K562 (cell line): ENCODE measurements at regions not wholly inside any gene's neighbourhood (a gene's known extent, or its start where the extent isn't known, plus 50 kb on each side); places are given as distances from the start of the nearest gene placed in this dataset.

ENCODE experiments used
- ATAC-seq: fragments of 200-7000 bp; cut with Tn5 transposase; 3 replicates; pipeline ENCODE4 v1.9.1; 2020; ENCODE audit warnings: moderate library complexity
- BruUV-seq: library from RNA; stranded (reverse); fragments of 400-500 nt; replicated peaks from 2 replicates; lab custom pipeline; 2021; lab: Mats Ljungman, UMichigan
- CTCF ChIA-PET: fragments of 300-600 bp; formaldehyde crosslinking; extraction: SDS; loops from one replicate; lab custom pipeline; 2021; ENCODE audit warnings: low intra/inter-chr PET ratio; lab: Yijun Ruan, JAX
- POLR2A ChIA-PET: fragments of 300-600, 350-650 bp; sonication (Branson Sonifier 250); formaldehyde crosslinking; extraction: SDS; loops from one replicate; lab custom pipeline; 2021; ENCODE audit warnings: antibody characterized with exemption, inconsistent platforms; lab: Yijun Ruan, JAX
- DNase-seq, 4 experiments: peaks; one replicate each; pipeline versions ENCODE4 v3.0.0 to v3.0.0-alpha.2; 2011 to 2018; ENCODE audit warnings: low spot score in 3 of 4, mixed read lengths in 3 of 4; ENCODE audit errors: extremely low read depth in 1 of 4
- FAIRE-seq: peaks from 2 replicates; lab custom pipeline; 2011; peaks lifted over from hg19 to GRCh38; lab: Jason Lieb, UNC
- H2AFZ ChIP-seq: 2 replicates; pipeline ENCODE4 v1.6.0; 2011; ENCODE audit warnings: low read depth, low read length, control low read depth, inconsistent platforms
- H3K27ac ChIP-seq: fragments of 200-600 bp; 3 replicates; pipeline ENCODE4 v1.8.0; 2011; ENCODE audit warnings: low read depth, mild to moderate bottlenecking, control low read depth, inconsistent platforms, low read length, moderate library complexity, mixed read lengths; ENCODE audit errors: extremely low read depth
- H3K27me3 ChIP-seq, 2 experiments: fragments of 300-600 bp in 1 of 2; 2 replicates in 1 of 2; 3 replicates in 1 of 2; pipeline versions ENCODE4 v1.6.0 to v1.8.0; 2011; ENCODE audit warnings: inconsistent platforms in 2 of 2, low read length in 2 of 2, mild to moderate bottlenecking in 1 of 2, mixed read lengths in 1 of 2, moderate library complexity in 1 of 2; ENCODE audit not compliant: control insufficient read depth in 2 of 2, insufficient read depth in 2 of 2
- H3K36me3 ChIP-seq: fragments of 300-600 bp; 3 replicates; pipeline ENCODE4 v1.8.0; 2011; ENCODE audit warnings: mild to moderate bottlenecking, low read length, inconsistent platforms; ENCODE audit not compliant: control insufficient read depth, insufficient read depth
- H3K4me1 ChIP-seq, 2 experiments: fragments of 200-600 bp in 1 of 2; replicated peaks in 1 of 2; 2 replicates in 1 of 2; 3 replicates in 1 of 2; pipeline versions ENCODE4 v1.5.1 to v1.8.0; 2011; ENCODE audit warnings: inconsistent platforms in 2 of 2, low read length in 2 of 2, mild to moderate bottlenecking in 1 of 2, mixed read lengths in 1 of 2, moderate library complexity in 1 of 2; ENCODE audit not compliant: control insufficient read depth in 2 of 2, insufficient read depth in 2 of 2
- H3K4me2 ChIP-seq: 2 replicates; pipeline ENCODE4 v1.6.1; 2011; ENCODE audit warnings: low read length, control low read depth, inconsistent platforms, mixed read lengths; ENCODE audit not compliant: insufficient read depth
- H3K4me3 ChIP-seq: fragments of 200-600 bp; sonication (generic), shearing (Covaris generic); 2 replicates; pipeline ENCODE4 v1.5.1; 2016; ENCODE audit warnings: control low read depth, inconsistent platforms
- H3K79me2 ChIP-seq: fragments of 200-600 bp; 3 replicates; pipeline ENCODE4 v1.8.0; 2011; ENCODE audit warnings: low read length, inconsistent platforms; ENCODE audit not compliant: control insufficient read depth, insufficient read depth
- H3K9ac ChIP-seq, 2 experiments: 2 replicates each; pipeline versions ENCODE4 v1.6.0 to v1.6.1; 2011; ENCODE audit warnings: low read depth in 2 of 2, low read length in 2 of 2, control low read depth in 1 of 2, inconsistent platforms in 1 of 2, mild to moderate bottlenecking in 1 of 2, mixed read lengths in 1 of 2; ENCODE audit not compliant: insufficient read depth in 1 of 2
- H3K9me1 ChIP-seq: one replicate; pipeline ENCODE4 v1.6.0; 2011; ENCODE audit warnings: inconsistent platforms, mild to moderate bottlenecking, low read length, moderate library complexity; ENCODE audit not compliant: control insufficient read depth, insufficient read depth
- H3K9me3 ChIP-seq: replicated peaks from 2 replicates; pipeline ENCODE4 v1.5.1; 2011; ENCODE audit warnings: low read depth, low read length, inconsistent platforms; ENCODE audit not compliant: control insufficient read depth, insufficient read depth
- H4K20me1 ChIP-seq: replicated peaks from 2 replicates; pipeline ENCODE4 v1.6.1; 2011; ENCODE audit warnings: low read length, inconsistent platforms, mixed read lengths; ENCODE audit not compliant: control insufficient read depth, insufficient read depth
- ARHGAP35 ChIP-seq: fragments of 450-650 bp; IDR thresholded peaks from 2 replicates; pipeline ENCODE4 v1.6.1; 2018; ENCODE audit not compliant: partially characterized antibody
- BDP1 ChIP-seq: IDR thresholded peaks from 3 replicates; pipeline ENCODE4 v1.6.1; 2011; ENCODE audit not compliant: insufficient read length, insufficient read depth
- CGGBP1 ChIP-seq: fragments of 250-450 bp; sonication (Bioruptor Pico); IDR thresholded peaks from 2 replicates; pipeline ENCODE4 v1.9.0; 2021; ENCODE audit warnings: mild to moderate bottlenecking
- CTCFL ChIP-seq: IDR thresholded peaks from 2 replicates; pipeline ENCODE4 v1.6.1; 2011; ENCODE audit warnings: borderline replicate concordance, low read depth, mild to moderate bottlenecking, moderate library complexity, low read length; ENCODE audit not compliant: insufficient read depth, poor library complexity, severe bottlenecking
- EZH2 ChIP-seq: IDR thresholded peaks from 2 replicates; pipeline ENCODE4 v1.6.1; 2012; ENCODE audit warnings: low read depth, mild to moderate bottlenecking, inconsistent platforms, low read length, borderline replicate concordance
- GTF2A2 ChIP-seq: IDR thresholded peaks from 2 replicates; pipeline ENCODE4 v1.6.1; 2016; ENCODE audit warnings: mild to moderate bottlenecking, missing genetic modification characterization, missing compliant biosample characterization
- HDAC6 ChIP-seq: IDR thresholded peaks from 2 replicates; pipeline ENCODE4 v1.6.1; 2012; ENCODE audit warnings: low read depth, mild to moderate bottlenecking, control low read depth, inconsistent platforms, low read length, moderate library complexity
- IFI16 ChIP-seq: fragments of 250-450 bp; sonication (Bioruptor Pico); IDR thresholded peaks from 2 replicates; pipeline ENCODE4 v2.1.2; 2022; ENCODE audit warnings: mild to moderate bottlenecking, inconsistent platforms
- NFE2L1 ChIP-seq: fragments of 450-650 bp; IDR thresholded peaks from 2 replicates; pipeline ENCODE4 v1.6.1; 2016; ENCODE audit warnings: missing genetic modification characterization, low read depth, mild to moderate bottlenecking, missing compliant biosample characterization, moderate library complexity, borderline replicate concordance
- SNRNP70 ChIP-seq: fragments of 200-400 bp; formaldehyde crosslinking; optimal IDR thresholded peaks from 2 replicates; pipeline ENCODE3; 2017; ENCODE audit warnings: low read depth, low read length
- TSC22D4 ChIP-seq: fragments of 450-650 bp; IDR thresholded peaks from 2 replicates; pipeline ENCODE4 v1.6.1; 2016; ENCODE audit warnings: missing genetic modification characterization, missing biosample characterization, control low read depth
- USF1 ChIP-seq: sonication (generic); formaldehyde crosslinking; IDR thresholded peaks from 2 replicates; pipeline ENCODE4 v1.9.0; 2022; ENCODE audit warnings: mild to moderate bottlenecking, missing genetic modification reagents
- ZFP91 ChIP-seq: sonication (generic); formaldehyde crosslinking; IDR thresholded peaks from 2 replicates; pipeline ENCODE4 v1.8.0; 2022; ENCODE audit warnings: mild to moderate bottlenecking, missing genetic modification reagents
- ZNF77 ChIP-seq: fragments of 250-450 bp; sonication (Bioruptor Pico); IDR thresholded peaks from 2 replicates; pipeline ENCODE4 v1.5.0; 2020
- WGBS: fragments of 100-300 bp; shearing (Covaris generic); methylation state at CpG from one replicate; pipeline ENCODE4 v1.1.6; 2016; ENCODE audit warnings: low coverage, mixed read lengths; ENCODE audit not compliant: insufficient coverage; ENCODE audit errors: missing lambda C conversion rate; 5-methylcytosine and 5-hydroxymethylcytosine counted together
- in situ Hi-C: fragments of 300-500 bp; cut with MboI; formaldehyde crosslinking; loops from 4 replicates; pipeline ENCODE4 v1.15.0; 2018; ENCODE audit warnings: inconsistent platforms, mixed read lengths
- intact Hi-C: fragments of 100-400 bp; cut with micrococcal nuclease; formaldehyde crosslinking; loops from 2 replicates; pipeline ENCODE4 v1.14.2; 2022

GRCh38 chr2:238658820-238659219, 189.1 kb upstream of the TWIST2 start (continued):
- no peak for TF ChIP-seq CTCFL

- WGBS: 0% methylated on average over 2 of the region's 6 CpGs
- H3K79me2 ChIP-seq: no peaks in the 10 kb centered on the region
- H3K4me1 ChIP-seq: no peaks in the 10 kb centered on the region
- no peak overlapping the region for H3K4me2 ChIP-seq
- H2AFZ ChIP-seq: no peak overlapping the region
- no peaks in the 10 kb centered on the region for H3K9me3 ChIP-seq
- ChIA-PET POLR2A (interaction anchor here (0.7 kb wide), 1 partner anchor 92 kb away, joined by 3 read pairs; no protein-coding TSS in a partner anchor), CTCF (no interaction called here)
- no peak overlapping the region for H3K4me3 ChIP-seq
- DNase-seq: no peak
- intact Hi-C loops (no loop called here), in situ Hi-C loops (no loop called here)
- no peak for FAIRE-seq
- ATAC-seq: no peak
- H4K20me1 ChIP-seq: no peaks in the 10 kb centered on the region
- H3K27ac ChIP-seq: no peak overlapping the region
- H3K36me3 ChIP-seq: no peaks in the 10 kb centered on the region
- TF ChIP-seq ARHGAP35 (no peak), CGGBP1 (no peak), SNRNP70 (no peak), IFI16 (CRISPR knock-in tag) (no peak), ZFP91 (CRISPR knock-in tag) (no peak), USF1 (no peak), NFE2L1 (no peak), EZH2 (no peak), HDAC6 (no peak), TSC22D4 (tag) (no peak), ZNF77 (CRISPR knock-in tag) (no peak), GTF2A2 (tag) (no peak), BDP1 (no peak)
- H3K9me1 ChIP-seq: no peaks in the 10 kb centered on the region
- no peaks in the 10 kb centered on the region for H3K27me3 ChIP-seq
- no TSS peak for BruUV-seq
- no peak overlapping the region for H3K9ac ChIP-seq
Measured at GRCh38 chr2:238659231-238659630, 188.7 kb upstream of the TWIST2 start.
